ENCODE measurements at regions not wholly inside any gene's neighbourhood (a gene's known extent, or its start where the extent isn't known, plus 50 kb on each side); places are given as distances from the start of the nearest gene placed in this dataset.

GRCh38 chr1:82420584-82420983 is 619.9 kb downstream of the ADGRL2 start:
- Histone ChIP-seq H3K4me1 (ENCODE audit: control insufficient read depth, insufficient read depth, low read length) (no peaks in the 10 kb centered on the region), H3K9me3 (ENCODE audit: control insufficient read depth, low read depth, low read length) (no peaks in the 10 kb centered on the region), H3K4me3 (ENCODE audit: low read length) (no peak overlapping the region), H3K27me3 (ENCODE audit: control insufficient read depth, insufficient read depth, low read length) (no peaks in the 10 kb centered on the region), H3K27ac (ENCODE audit: low read length) (no peak overlapping the region), H3K36me3 (ENCODE audit: control insufficient read depth, insufficient read depth, low read length) (no peaks in the 10 kb centered on the region)
- no peak for DNase-seq
- WGBS (ENCODE audit: insufficient coverage, low lambda C conversion rate): no CpG with 5 or more reads among the region's 3 CpGs

GRCh38 chr1:82411605-82412004 is 610.9 kb downstream of the ADGRL2 start:
- no peak for DNase-seq
- WGBS (ENCODE audit: insufficient coverage, low lambda C conversion rate): 80% methylated on average over 1 of the region's 1 CpG
- H3K9me3 ChIP-seq (ENCODE audit: control insufficient read depth, low read depth, low read length): no peaks in the 10 kb centered on the region
- H3K4me1 ChIP-seq (ENCODE audit: control insufficient read depth, insufficient read depth, low read length): no peaks in the 10 kb centered on the region
- no peaks in the 10 kb centered on the region for H3K27me3 ChIP-seq (ENCODE audit: control insufficient read depth, insufficient read depth, low read length)
- no peak overlapping the region for H3K27ac ChIP-seq (ENCODE audit: low read length)
- no peaks in the 10 kb centered on the region for H3K36me3 ChIP-seq (ENCODE audit: control insufficient read depth, insufficient read depth, low read length)
- no peak overlapping the region for H3K4me3 ChIP-seq (ENCODE audit: low read length)

GRCh38 chr1:82405333-82405732 is 604.6 kb downstream of the ADGRL2 start:
- no CpG with 5 or more reads among the region's 1 CpG for WGBS (ENCODE audit: insufficient coverage, low lambda C conversion rate)
- Histone ChIP-seq H3K27me3 (ENCODE audit: control insufficient read depth, insufficient read depth, low read length) (no peaks in the 10 kb centered on the region), H3K4me1 (ENCODE audit: control insufficient read depth, insufficient read depth, low read length) (no peaks in the 10 kb centered on the region), H3K27ac (ENCODE audit: low read length) (no peak overlapping the region), H3K9me3 (ENCODE audit: control insufficient read depth, low read depth, low read length) (no peaks in the 10 kb centered on the region), H3K36me3 (ENCODE audit: control insufficient read depth, insufficient read depth, low read length) (no peaks in the 10 kb centered on the region), H3K4me3 (ENCODE audit: low read length) (no peak overlapping the region)
- no peak for DNase-seq

- Histone ChIP-seq H3K27ac (ENCODE audit: low read length) (no peak overlapping the region), H3K9me3 (ENCODE audit: control insufficient read depth, low read depth, low read length) (no peaks in the 10 kb centered on the region), H3K27me3 (ENCODE audit: control insufficient read depth, insufficient read depth, low read length) (no peaks in the 10 kb centered on the region), H3K36me3 (ENCODE audit: control insufficient read depth, insufficient read depth, low read length) (no peaks in the 10 kb centered on the region), H3K4me3 (ENCODE audit: low read length) (no peak overlapping the region), H3K4me1 (ENCODE audit: control insufficient read depth, insufficient read depth, low read length) (no peaks in the 10 kb centered on the region)
- no CpG with 5 or more reads among the region's 1 CpG for WGBS (ENCODE audit: insufficient coverage, low lambda C conversion rate)
- no peak for DNase-seq
These were observed 600.4 kb downstream of the ADGRL2 start for GRCh38 chr1:82401116-82401515.

- DNase-seq: no peak
- Histone ChIP-seq H3K27me3 (ENCODE audit: control insufficient read depth, insufficient read depth, low read length) (no peaks in the 10 kb centered on the region), H3K4me1 (ENCODE audit: control insufficient read depth, insufficient read depth, low read length) (no peaks in the 10 kb centered on the region), H3K36me3 (ENCODE audit: control insufficient read depth, insufficient read depth, low read length) (no peaks in the 10 kb centered on the region), H3K27ac (ENCODE audit: low read length) (no peak overlapping the region), H3K9me3 (ENCODE audit: control insufficient read depth, low read depth, low read length) (no peaks in the 10 kb centered on the region), H3K4me3 (ENCODE audit: low read length) (no peak overlapping the region)
- WGBS (ENCODE audit: insufficient coverage, low lambda C conversion rate): 90% methylated on average over 1 of the region's 4 CpGs
These were observed 599.8 kb downstream of the ADGRL2 start for GRCh38 chr1:82400521-82400920.

- no peaks in the 10 kb centered on the region for H3K4me1 ChIP-seq (ENCODE audit: control insufficient read depth, insufficient read depth, low read length)
- H3K27me3 ChIP-seq (ENCODE audit: control insufficient read depth, insufficient read depth, low read length): no peaks in the 10 kb centered on the region
- H3K4me3 ChIP-seq (ENCODE audit: low read length): no peak overlapping the region
- no peaks in the 10 kb centered on the region for H3K9me3 ChIP-seq (ENCODE audit: control insufficient read depth, low read depth, low read length)
- H3K27ac ChIP-seq (ENCODE audit: low read length): no peak overlapping the region
- no peak for DNase-seq
- H3K36me3 ChIP-seq (ENCODE audit: control insufficient read depth, insufficient read depth, low read length): no peaks in the 10 kb centered on the region
These were observed 598.4 kb downstream of the ADGRL2 start for GRCh38 chr1:82399093-82399492.

GRCh38 chr1:82398357-82398756 is 597.6 kb downstream of the ADGRL2 start:
- H3K27ac ChIP-seq (ENCODE audit: low read length): no peak overlapping the region
- H3K9me3 ChIP-seq (ENCODE audit: control insufficient read depth, low read depth, low read length): no peaks in the 10 kb centered on the region
- H3K4me3 ChIP-seq (ENCODE audit: low read length): no peak overlapping the region
- no peaks in the 10 kb centered on the region for H3K4me1 ChIP-seq (ENCODE audit: control insufficient read depth, insufficient read depth, low read length)
- DNase-seq: no peak
- H3K36me3 ChIP-seq (ENCODE audit: control insufficient read depth, insufficient read depth, low read length): no peaks in the 10 kb centered on the region
- H3K27me3 ChIP-seq (ENCODE audit: control insufficient read depth, insufficient read depth, low read length): no peaks in the 10 kb centered on the region

GRCh38 chr1:82395440-82395839 is 594.7 kb downstream of the ADGRL2 start:
- no peak for DNase-seq
- Histone ChIP-seq H3K4me3 (ENCODE audit: low read length) (no peak overlapping the region), H3K36me3 (ENCODE audit: control insufficient read depth, insufficient read depth, low read length) (no peaks in the 10 kb centered on the region), H3K9me3 (ENCODE audit: control insufficient read depth, low read depth, low read length) (no peaks in the 10 kb centered on the region), H3K4me1 (ENCODE audit: control insufficient read depth, insufficient read depth, low read length) (no peaks in the 10 kb centered on the region), H3K27me3 (ENCODE audit: control insufficient read depth, insufficient read depth, low read length) (no peaks in the 10 kb centered on the region), H3K27ac (ENCODE audit: low read length) (no peak overlapping the region)
- WGBS (ENCODE audit: insufficient coverage, low lambda C conversion rate): 71% methylated on average over 1 of the region's 4 CpGs

- Histone ChIP-seq H3K36me3 (ENCODE audit: control insufficient read depth, insufficient read depth, low read length) (no peaks in the 10 kb centered on the region), H3K27ac (ENCODE audit: low read length) (no peak overlapping the region), H3K4me3 (ENCODE audit: low read length) (no peak overlapping the region), H3K9me3 (ENCODE audit: control insufficient read depth, low read depth, low read length) (no peaks in the 10 kb centered on the region), H3K27me3 (ENCODE audit: control insufficient read depth, insufficient read depth, low read length) (no peaks in the 10 kb centered on the region), H3K4me1 (ENCODE audit: control insufficient read depth, insufficient read depth, low read length) (no peaks in the 10 kb centered on the region)
- WGBS (ENCODE audit: insufficient coverage, low lambda C conversion rate): no CpG with 5 or more reads among the region's 1 CpG
- no peak for DNase-seq
These were observed 592.2 kb downstream of the ADGRL2 start for GRCh38 chr1:82392946-82393345.

GRCh38 chr1:82392513-82392912 is 591.8 kb downstream of the ADGRL2 start:
- Histone ChIP-seq H3K36me3 (ENCODE audit: control insufficient read depth, insufficient read depth, low read length) (no peaks in the 10 kb centered on the region), H3K27ac (ENCODE audit: low read length) (no peak overlapping the region), H3K4me3 (ENCODE audit: low read length) (no peak overlapping the region), H3K9me3 (ENCODE audit: control insufficient read depth, low read depth, low read length) (no peaks in the 10 kb centered on the region), H3K4me1 (ENCODE audit: control insufficient read depth, insufficient read depth, low read length) (no peaks in the 10 kb centered on the region), H3K27me3 (ENCODE audit: control insufficient read depth, insufficient read depth, low read length) (no peaks in the 10 kb centered on the region)
- 90% methylated on average over 2 of the region's 2 CpGs for WGBS (ENCODE audit: insufficient coverage, low lambda C conversion rate)
- DNase-seq: no peak

- H3K4me3 ChIP-seq (ENCODE audit: low read length): no peak overlapping the region
- no peaks in the 10 kb centered on the region for H3K4me1 ChIP-seq (ENCODE audit: control insufficient read depth, insufficient read depth, low read length)
- no peaks in the 10 kb centered on the region for H3K27me3 ChIP-seq (ENCODE audit: control insufficient read depth, insufficient read depth, low read length)
- H3K36me3 ChIP-seq (ENCODE audit: control insufficient read depth, insufficient read depth, low read length): no peaks in the 10 kb centered on the region
- DNase-seq: no peak
- WGBS (ENCODE audit: insufficient coverage, low lambda C conversion rate): no CpG with 5 or more reads among the region's 2 CpGs
- H3K9me3 ChIP-seq (ENCODE audit: control insufficient read depth, low read depth, low read length): no peaks in the 10 kb centered on the region
- H3K27ac ChIP-seq (ENCODE audit: low read length): no peak overlapping the region
These were observed 591.0 kb downstream of the ADGRL2 start for GRCh38 chr1:82391712-82392111.
